HG02623 (cell line): ENCODE measurements at regions not wholly inside any gene's neighbourhood (a gene's known extent, or its start where the extent isn't known, plus 50 kb on each side); places are given as distances from the start of the nearest gene placed in this dataset.

Experiments used
- ATAC-seq: cut with Tn5 transposase; IDR thresholded peaks from one replicate; pipeline ENCODE4 v1.9.1; 2021; ENCODE audit warnings: moderate library complexity; ENCODE audit not compliant: unreplicated experiment

DNA sequence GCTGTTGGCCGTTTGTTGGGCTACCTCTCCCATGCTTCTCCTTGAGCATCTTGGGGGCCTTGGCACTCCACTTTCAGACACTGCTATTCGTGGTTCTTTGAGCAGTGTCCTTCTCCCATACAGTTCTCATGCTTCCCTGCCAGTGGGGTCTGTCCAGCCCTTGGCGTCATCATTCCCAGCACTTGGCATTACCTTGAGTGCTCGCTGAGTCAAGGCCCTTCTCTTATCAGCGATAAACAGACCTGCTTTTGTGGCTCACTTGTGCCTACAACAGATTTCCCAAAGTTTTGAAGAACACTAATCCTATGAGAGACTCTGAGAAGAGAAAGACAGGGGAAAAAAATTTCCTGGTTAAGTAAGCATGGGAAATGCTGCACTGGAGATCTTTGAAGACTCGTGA lies 85.3 kb downstream of the NOC3L start:
- ATAC-seq, result no peak

DNA sequence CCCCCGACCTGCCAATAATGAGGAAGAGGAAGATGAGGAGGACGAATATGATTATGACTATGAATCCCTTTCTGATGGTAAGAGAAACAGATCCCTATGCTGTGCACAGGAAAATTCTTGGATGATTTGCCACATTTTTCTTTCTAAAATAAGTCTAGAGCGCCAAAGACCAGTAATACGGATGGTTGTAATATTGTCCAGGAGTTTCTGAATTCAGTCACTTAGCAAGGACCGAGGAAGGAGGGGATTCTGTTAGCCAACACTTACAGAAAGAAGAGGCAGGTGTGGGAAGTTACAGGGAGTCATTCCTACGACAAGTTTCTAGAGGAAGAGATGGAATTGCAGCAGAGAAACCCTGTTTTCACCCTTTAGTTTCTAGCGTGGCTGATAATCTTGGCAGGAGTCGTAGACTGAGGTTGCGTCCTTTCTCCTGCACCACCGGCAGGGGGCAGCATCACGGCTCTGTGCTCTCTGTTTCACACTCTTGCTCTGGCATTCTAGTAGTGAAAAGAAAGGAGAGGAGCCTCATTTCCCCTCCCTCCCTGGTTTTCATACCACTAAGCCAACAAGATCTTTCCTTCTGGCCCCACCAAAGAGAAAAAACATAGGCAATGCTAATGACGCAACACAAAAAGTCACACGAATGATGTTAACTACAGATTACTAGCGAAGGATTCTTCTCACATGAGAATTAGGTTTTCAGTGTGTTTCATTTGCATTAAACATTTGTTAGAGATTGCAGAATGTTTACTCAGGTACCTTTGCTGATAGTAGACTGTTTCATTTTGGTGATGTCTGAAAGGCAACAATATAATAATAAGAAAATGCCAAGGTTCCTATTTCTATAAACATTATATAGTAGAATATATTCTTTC lies 82.7 kb downstream of the NOC3L start:
- ATAC-seq, result peak; percentile 61

DNA sequence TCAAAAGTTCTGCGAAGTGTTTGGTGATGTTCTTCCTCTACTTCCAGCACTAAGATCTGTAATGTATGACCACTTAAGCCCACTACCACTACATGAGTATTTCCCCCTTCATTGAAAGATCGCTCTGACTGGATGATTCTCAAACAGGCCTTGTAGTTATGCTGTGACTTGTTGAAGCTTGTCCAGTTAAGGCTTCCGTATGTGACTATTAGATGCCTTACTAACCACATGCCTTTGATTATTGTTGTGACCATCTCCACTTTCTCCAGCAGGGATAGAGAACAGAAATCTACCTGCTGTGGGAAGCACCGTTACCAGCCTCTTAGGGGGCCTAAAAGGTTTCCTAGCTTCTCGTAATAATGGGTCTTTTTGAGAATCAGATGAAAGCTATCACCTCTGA lies 81.1 kb downstream of the NOC3L start:
- ATAC-seq, result no peak

DNA sequence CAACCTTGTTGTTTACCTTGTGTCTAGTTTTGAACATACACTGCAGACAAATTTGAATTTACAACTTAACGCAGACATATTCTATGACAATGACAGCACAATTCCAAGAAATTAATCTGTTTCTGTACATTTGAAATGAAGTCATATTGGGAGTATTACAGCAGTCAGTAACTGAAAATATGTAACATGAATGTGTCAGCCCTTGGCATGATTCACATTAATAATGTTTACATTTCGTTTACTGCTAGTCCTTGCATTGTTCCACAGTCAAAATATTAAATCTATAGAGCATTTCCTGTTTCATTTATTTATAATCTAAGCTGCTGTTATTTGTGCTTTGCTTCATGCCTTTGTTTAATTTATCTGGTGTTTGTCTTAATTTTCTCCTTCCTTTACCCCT lies 80.4 kb downstream of the NOC3L start:
- no peak for ATAC-seq
